H1 (cell line): ENCODE measurements at regions not wholly inside any gene's neighbourhood (a gene's known extent, or its start where the extent isn't known, plus 50 kb on each side); places are given as distances from the start of the nearest gene placed in this dataset.
A peak's percentile ranks its signal among the peaks of the same experiment; 100 is the strongest.

Experiments
- CTCF ChIA-PET: fragments of 300-600 bp; sonication (Branson Sonifier 250); formaldehyde crosslinking; loops from one replicate; lab custom pipeline; 2021; ENCODE audit not compliant: partially characterized antibody; lab: Charles Lee
- POLR2A ChIA-PET: fragments of 300-600 bp; sonication (Branson Sonifier 250); formaldehyde crosslinking; loops from one replicate; lab custom pipeline; 2021; ENCODE audit warnings: inconsistent platforms; ENCODE audit not compliant: partially characterized antibody; lab: Charles Lee
- DNase-seq, 2 experiments: peaks; one replicate each; pipeline versions ENCODE4 v3.0.0 to v3.0.0-alpha.2; 2010 to 2022; ENCODE audit warnings: low spot score in 2 of 2, low read depth in 1 of 2, mixed read lengths in 1 of 2
- FAIRE-seq: peaks from 2 replicates; lab custom pipeline; 2011; peaks lifted over from hg19 to GRCh38; lab: Jason Lieb, UNC
- H2AFZ ChIP-seq: 2 replicates; pipeline ENCODE4 v1.8.1; 2012; ENCODE audit warnings: low read length, inconsistent platforms
- H2AK5ac ChIP-seq: 2 replicates; pipeline ENCODE4 v1.6.1; 2013; ENCODE audit warnings: low read depth, low read length
- H2BK120ac ChIP-seq: replicated peaks from 2 replicates; pipeline ENCODE3; 2013; ENCODE audit warnings: low read depth, low read length, inconsistent platforms
- H2BK12ac ChIP-seq: 2 replicates; pipeline ENCODE4 v1.6.1; 2013; ENCODE audit warnings: low read depth, low read length
- H2BK15ac ChIP-seq: 2 replicates; pipeline ENCODE4 v1.6.1; 2013; ENCODE audit warnings: low read length
- H2BK20ac ChIP-seq: 2 replicates; pipeline ENCODE4 v1.6.1; 2013; ENCODE audit warnings: low read length
- H2BK5ac ChIP-seq: 2 replicates; pipeline ENCODE4 v1.6.1; 2013; ENCODE audit warnings: low read depth, low read length
- H3K14ac ChIP-seq: 2 replicates; pipeline ENCODE4 v1.6.1; 2013; ENCODE audit warnings: inconsistent platforms; ENCODE audit not compliant: insufficient read length
- H3K18ac ChIP-seq: 2 replicates; pipeline ENCODE4 v1.6.1; 2013; ENCODE audit warnings: low read length; ENCODE audit errors: extremely low read depth
- H3K23ac ChIP-seq: 2 replicates; pipeline ENCODE4 v1.6.1; 2013; ENCODE audit warnings: inconsistent platforms; ENCODE audit not compliant: insufficient read length
- H3K23me2 ChIP-seq: 2 replicates; pipeline ENCODE4 v1.6.1; 2013; ENCODE audit warnings: low read depth, low read length
- H3K27ac ChIP-seq: 2 replicates; pipeline ENCODE4 v1.6.1; 2011; ENCODE audit warnings: low read depth, low read length, inconsistent platforms
- H3K27me3 ChIP-seq, 4 experiments: replicated peaks in 1 of 4; 1 replicate in 1 of 4; 2 replicates in 3 of 4; pipeline versions ENCODE4 v1.6.1 to v1.8.1; 2011 to 2013; ENCODE audit warnings: low read length in 3 of 4, mild to moderate bottlenecking in 3 of 4, inconsistent platforms in 2 of 4, mixed read lengths in 2 of 4, moderate library complexity in 1 of 4; ENCODE audit not compliant: control insufficient read depth in 3 of 4, insufficient read depth in 3 of 4; ENCODE audit errors: extremely low read depth in 1 of 4
- H3K36me3 ChIP-seq, 4 experiments: 2 replicates each; pipeline versions ENCODE4 v1.6.1 to v1.8.1; 2011 to 2013; ENCODE audit warnings: mild to moderate bottlenecking in 4 of 4, low read length in 3 of 4, moderate library complexity in 2 of 4, control low read depth in 1 of 4, inconsistent platforms in 1 of 4; ENCODE audit not compliant: insufficient read depth in 4 of 4, control insufficient read depth in 2 of 4
- H3K4ac ChIP-seq: replicated peaks from 2 replicates; pipeline ENCODE3; 2013; ENCODE audit warnings: low read length, low read depth, mixed read lengths, inconsistent platforms; ENCODE audit not compliant: insufficient read length
- H3K4me1 ChIP-seq, 4 experiments: replicated peaks in 1 of 4; 1 replicate in 1 of 4; 2 replicates in 3 of 4; pipeline versions ENCODE4 v1.6.1 to v1.8.1; 2011 to 2013; ENCODE audit warnings: low read length in 3 of 4, inconsistent platforms in 2 of 4, mixed read lengths in 1 of 4; ENCODE audit not compliant: insufficient read depth in 4 of 4, control insufficient read depth in 3 of 4
- H3K4me2 ChIP-seq, 2 experiments: 2 replicates each; pipeline versions ENCODE4 v1.6.1 to v1.8.1; 2011 to 2013; ENCODE audit warnings: low read depth in 2 of 2, low read length in 2 of 2, control low read depth in 1 of 2, inconsistent platforms in 1 of 2, mild to moderate bottlenecking in 1 of 2; ENCODE audit not compliant: insufficient read depth in 1 of 2
- H3K4me3 ChIP-seq, 4 experiments: fragments of 200-600, 300-600 bp in 1 of 4; sonication (generic), shearing (Covaris generic), sonication (Bioruptor Twin) in 1 of 4; 2 replicates each; pipeline versions ENCODE4 v1.5.1 to v1.8.1; 2011 to 2016; ENCODE audit warnings: low read length in 4 of 4, low read depth in 3 of 4, control low read depth in 2 of 4, inconsistent platforms in 2 of 4, mild to moderate bottlenecking in 2 of 4, mixed read lengths in 1 of 4, moderate library complexity in 1 of 4; ENCODE audit not compliant: insufficient read depth in 2 of 4; ENCODE audit errors: extremely low read depth in 1 of 4
- H3K56ac ChIP-seq: replicated peaks from 2 replicates; pipeline ENCODE3; 2013; ENCODE audit warnings: low read depth, mild to moderate bottlenecking, mixed read lengths, low read length, inconsistent platforms; ENCODE audit not compliant: insufficient read length
- H3K79me1 ChIP-seq: 2 replicates; pipeline ENCODE4 v1.6.1; 2013; ENCODE audit warnings: low read depth, low read length, control low read depth
- H3K79me2 ChIP-seq, 2 experiments: 2 replicates each; pipeline versions ENCODE4 v1.6.1 to v1.8.1; 2012 to 2013; ENCODE audit warnings: low read length in 2 of 2, mild to moderate bottlenecking in 2 of 2, inconsistent platforms in 1 of 2; ENCODE audit not compliant: insufficient read depth in 2 of 2, control insufficient read depth in 1 of 2
- H3K9ac ChIP-seq, 4 experiments: replicated peaks in 1 of 4; 1 replicate in 1 of 4; 2 replicates in 3 of 4; pipeline versions ENCODE4 v1.6.1 to v1.8.1; 2011 to 2013; ENCODE audit warnings: low read depth in 3 of 4, low read length in 3 of 4, control low read depth in 2 of 4, mild to moderate bottlenecking in 2 of 4, moderate library complexity in 2 of 4, inconsistent platforms in 1 of 4; ENCODE audit errors: extremely low read depth in 1 of 4
- H3K9me3 ChIP-seq, 2 experiments: 2 replicates each; pipeline versions ENCODE4 v1.6.1 to v1.8.1; 2012 to 2013; ENCODE audit warnings: mild to moderate bottlenecking in 2 of 2, moderate library complexity in 2 of 2, control low read depth in 1 of 2, inconsistent platforms in 1 of 2, low read depth in 1 of 2, low read length in 1 of 2, mixed read lengths in 1 of 2; ENCODE audit not compliant: insufficient read depth in 2 of 2
- H4K20me1 ChIP-seq, 2 experiments: replicated peaks in 1 of 2; 2 replicates each; pipeline versions ENCODE3 to v1.8.1; 2011 to 2013; ENCODE audit warnings: inconsistent platforms in 2 of 2, low read length in 2 of 2, mild to moderate bottlenecking in 1 of 2; ENCODE audit not compliant: insufficient read depth in 2 of 2, control insufficient read depth in 1 of 2
- H4K5ac ChIP-seq: 2 replicates; pipeline ENCODE4 v1.6.1; 2013; ENCODE audit warnings: low read length, low read depth, mixed read lengths, inconsistent platforms; ENCODE audit not compliant: insufficient read length
- H4K8ac ChIP-seq: 2 replicates; pipeline ENCODE4 v1.8.0; 2013; ENCODE audit warnings: mild to moderate bottlenecking, moderate library complexity, low read length, inconsistent platforms; ENCODE audit not compliant: insufficient read depth; ENCODE audit errors: extremely low read depth
- H4K91ac ChIP-seq: replicated peaks from 2 replicates; pipeline ENCODE3; 2013; ENCODE audit warnings: low read length, mixed read lengths, inconsistent platforms; ENCODE audit not compliant: insufficient read length
- CTBP2 ChIP-seq: IDR thresholded peaks from 2 replicates; pipeline ENCODE4 v1.7.0; 2011; ENCODE audit warnings: borderline replicate concordance, mild to moderate bottlenecking, moderate library complexity, mixed read lengths, low read length; ENCODE audit not compliant: insufficient read depth, insufficient read length
- KDM4A ChIP-seq: IDR thresholded peaks from one replicate; pipeline ENCODE4 v1.7.1; 2012; ENCODE audit warnings: low read depth, mild to moderate bottlenecking, moderate library complexity, low read length, inconsistent platforms; ENCODE audit not compliant: severe bottlenecking
- NRF1 ChIP-seq: IDR thresholded peaks from 2 replicates; pipeline ENCODE4 v1.6.1; 2011; ENCODE audit warnings: mild to moderate bottlenecking, low read depth, low read length, improper control_type of control experiment
- SIN3A ChIP-seq, 2 experiments: IDR thresholded peaks in 1 of 2; conservative IDR thresholded peaks in 1 of 2; 2 replicates each; pipeline ENCODE4 v1.6.1; 2011 to 2012; ENCODE audit warnings: low read length in 2 of 2, improper control_type of control experiment in 1 of 2, low read depth in 1 of 2, mild to moderate bottlenecking in 1 of 2
- SP2 ChIP-seq: IDR thresholded peaks from 2 replicates; pipeline ENCODE4 v1.6.1; 2012; ENCODE audit warnings: mild to moderate bottlenecking, low read length, inconsistent platforms
- SP4 ChIP-seq: IDR thresholded peaks from 2 replicates; pipeline ENCODE4 v1.6.1; 2012; ENCODE audit warnings: low read length, inconsistent platforms
- TCF12 ChIP-seq: IDR thresholded peaks from 2 replicates; pipeline ENCODE4 v1.6.1; 2011; ENCODE audit warnings: low read depth, mild to moderate bottlenecking, low read length
- TEAD4 ChIP-seq: IDR thresholded peaks from 2 replicates; pipeline ENCODE4 v1.6.1; 2012; ENCODE audit warnings: low read depth, low read length, inconsistent platforms, mixed read lengths
- WGBS, 2 experiments: shearing (Covaris generic) in 1 of 2; methylation state at CpG; one replicate each; pipeline versions ENCODE4 v1.1.6 to v1.1.7; 2013 to 2015; ENCODE audit warnings: low lambda C conversion rate in 2 of 2, mixed read lengths in 2 of 2, inconsistent platforms in 1 of 2, low coverage in 1 of 2, missing lambda C conversion rate in 1 of 2; ENCODE audit not compliant: insufficient replicate concordance in 2 of 2, insufficient coverage in 1 of 2, insufficient read length in 1 of 2; ENCODE audit errors: extremely low coverage in 1 of 2, missing lambda C conversion rate in 1 of 2; 5-methylcytosine and 5-hydroxymethylcytosine counted together

DNA sequence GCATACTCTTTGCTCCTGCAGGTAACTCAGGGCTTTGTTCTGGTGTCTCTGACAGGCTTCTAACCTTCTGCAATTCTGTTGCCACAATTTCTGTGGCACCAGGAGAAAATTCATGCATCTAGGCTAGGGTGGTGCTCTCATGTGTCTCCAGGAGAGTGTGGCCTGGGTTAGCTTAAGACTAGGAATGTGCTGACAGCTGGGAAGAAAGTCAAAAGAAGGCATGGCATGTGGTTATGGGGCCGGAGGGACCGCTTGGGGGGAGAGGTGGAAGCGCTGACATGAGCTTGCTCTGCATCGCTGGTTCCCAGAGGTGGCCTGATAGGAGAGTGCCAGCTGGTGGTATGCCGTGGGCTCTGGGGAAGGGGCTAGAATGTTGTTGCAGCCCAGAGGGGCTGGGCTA lies 173.3 kb upstream of the TNP1 start:
- no peaks in the 10 kb centered on the region for H4K20me1 ChIP-seq
- H2AFZ ChIP-seq = no peak overlapping the region
- FAIRE-seq (no peak), DNase-seq (no peak)
- H2BK20ac ChIP-seq = no peak overlapping the region
- no peak overlapping the region for H2AK5ac ChIP-seq
- no peak overlapping the region for H3K9ac ChIP-seq
- H2BK15ac ChIP-seq = no peak overlapping the region
- H3K27me3 ChIP-seq = no peaks in the 10 kb centered on the region
- H3K79me2 ChIP-seq = no peaks in the 10 kb centered on the region
- no peak overlapping the region for H3K23ac ChIP-seq
- H2BK5ac ChIP-seq = no peak overlapping the region
- no peak for TF ChIP-seq CTBP2
- no peak for TF ChIP-seq SIN3A (conservative IDR thresholded peaks at IDR 0.05 in 1 of 2, IDR thresholded peaks at IDR 0.05 in 1 of 2; ENCODE audit: low read depth in 1 of 2, low read length in 2 of 2)
- TF ChIP-seq KDM4A = no peak
- TF ChIP-seq TEAD4 = no peak
- no peak for TF ChIP-seq TCF12
- TF ChIP-seq SP4 = no peak
- no peak for TF ChIP-seq SP2
- TF ChIP-seq NRF1 = no peak
- no peaks in the 10 kb centered on the region for H3K36me3 ChIP-seq
- no peak overlapping the region for H3K4me3 ChIP-seq
- no peaks in the 10 kb centered on the region for H3K9me3 ChIP-seq
- no peak overlapping the region for H4K5ac ChIP-seq
- no peaks in the 10 kb centered on the region for H3K79me1 ChIP-seq
- CTCF ChIA-PET = interaction anchor here (1.0 to 3.9 kb wide), 3 partner anchors 10 to 257 kb away, joined by 3 to 14 read pairs (median 3); no protein-coding TSS in a partner anchor
- no peak overlapping the region for H4K91ac ChIP-seq
- no peak overlapping the region for H3K27ac ChIP-seq
- POLR2A ChIA-PET = no interaction called here
- no peak overlapping the region for H3K18ac ChIP-seq
- H3K23me2 ChIP-seq = 0 out of 2 replicates have a peak, but pooled peaks cover 1% of the 10 kb centered on the region
- WGBS, 2 experiments = 90% methylated on average over 3 of the region's 5 CpGs; no CpG with 5 or more reads in 1 of the 2 experiments
- H3K4ac ChIP-seq = no peak overlapping the region
- H3K4me1 ChIP-seq = no peaks in the 10 kb centered on the region
- no peak overlapping the region for H3K56ac ChIP-seq
- H3K4me2 ChIP-seq = no peak overlapping the region
- H3K14ac ChIP-seq = no peak overlapping the region
- no peak overlapping the region for H2BK12ac ChIP-seq
- H4K8ac ChIP-seq = peak overlapping the region; percentile 26; the same call in 1 of the 2 replicates
- H2BK120ac ChIP-seq = no peak overlapping the region
